Activated CD8-positive, alpha-beta memory T cell treated with anti-CD3 and anti-CD28 coated beads, Interleukin-2, amount 10 ng/mL, durations not matched to agents 7 days and 5 days (primary cell): ENCODE measurements at regions not wholly inside any gene's neighbourhood (a gene's known extent, or its start where the extent isn't known, plus 50 kb on each side); places are given as distances from the start of the nearest gene placed in this dataset.

Experiments
- ATAC-seq: fragments of 150-1000 bp; cut with Tn5 transposase; one replicate; pipeline ENCODE4 v1.10.0; 2021; ENCODE audit warnings: moderate library complexity
- CTCF ChIA-PET: fragments of 350-600 bp; sonication (Branson Sonifier 250); formaldehyde crosslinking; loops from one replicate; lab custom pipeline; 2021; ENCODE audit warnings: antibody characterized with exemption; lab: Charles Lee
- DNase-seq: peaks from one replicate; pipeline ENCODE4 v3.0.0-alpha.2; 2020
- H3K27ac Mint-ChIP-seq: one replicate; pipeline ENCODE4 v1.8.0; 2021; ENCODE audit warnings: mild to moderate bottlenecking, mixed read lengths
- H3K27me3 Mint-ChIP-seq: one replicate; pipeline ENCODE4 v1.8.0; 2021; ENCODE audit warnings: mixed read lengths
- H3K36me3 Mint-ChIP-seq: one replicate; pipeline ENCODE4 v1.8.0; 2021; ENCODE audit warnings: mild to moderate bottlenecking, mixed read lengths
- H3K4me1 Mint-ChIP-seq: one replicate; pipeline ENCODE4 v1.8.0; 2021; ENCODE audit warnings: mixed read lengths
- H3K4me3 Mint-ChIP-seq: one replicate; pipeline ENCODE4 v1.8.0; 2021; ENCODE audit warnings: mild to moderate bottlenecking, moderate library complexity, mixed read lengths
- H3K9me3 Mint-ChIP-seq: one replicate; pipeline ENCODE4 v1.8.0; 2022; ENCODE audit warnings: low read depth, mixed read lengths

DNA sequence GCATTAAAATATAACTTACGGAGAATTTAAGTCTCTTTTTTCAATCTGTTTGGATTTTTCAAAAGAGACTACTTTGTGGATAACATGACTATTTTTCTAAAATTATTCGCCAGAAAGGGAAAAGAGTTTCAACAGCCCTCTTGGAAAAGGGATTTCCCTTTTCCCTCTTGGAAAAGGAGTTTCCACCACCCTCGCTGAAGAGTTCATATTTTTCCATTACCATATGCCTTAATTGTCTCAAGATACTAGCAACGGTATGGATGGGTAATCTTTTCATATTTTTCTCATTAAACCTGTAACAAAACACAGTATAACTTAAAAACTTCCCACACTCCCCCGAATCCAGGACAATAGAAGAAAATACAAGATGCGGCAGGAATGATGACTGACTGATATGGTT is 66.1 kb upstream of the SPATA12 start:
- H3K4me3 Mint-ChIP-seq, result no peak overlapping the region
- H3K36me3 Mint-ChIP-seq, result peaks cover 2% of the 10 kb centered on the region
- no peak for ATAC-seq
- H3K27ac Mint-ChIP-seq, result no peak overlapping the region
- CTCF ChIA-PET, result interaction anchor here (0.6 to 2.8 kb wide), 4 partner anchors 194 to 300 kb away, joined by 3 to 8 read pairs (median 4); no protein-coding TSS in a partner anchor
- peaks cover 3% of the 10 kb centered on the region for H3K4me1 Mint-ChIP-seq
- DNase-seq, result no peak
- H3K27me3 Mint-ChIP-seq, result peaks cover 29% of the 10 kb centered on the region
- no peaks in the 10 kb centered on the region for H3K9me3 Mint-ChIP-seq

DNA sequence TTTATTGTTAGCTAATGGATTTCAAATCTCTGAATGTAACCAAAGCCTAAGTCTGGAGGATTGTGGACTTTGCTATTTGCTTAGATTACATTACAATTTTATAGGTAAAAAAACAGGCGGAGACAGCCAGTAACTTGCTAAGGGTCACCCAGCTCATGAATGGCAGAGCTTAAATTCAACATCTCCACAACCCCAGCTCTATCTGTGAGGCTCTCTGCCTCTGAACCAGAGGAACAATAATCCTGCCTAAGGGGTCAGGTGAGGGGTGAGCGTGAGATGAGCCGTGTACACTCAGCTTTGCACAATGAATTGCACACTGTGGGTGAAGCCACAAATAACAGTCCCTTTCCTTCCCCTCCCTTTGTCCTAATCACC is 69.8 kb upstream of the SPATA12 start:
- Mint-ChIP-seq H3K27me3 (peaks cover 33% of the 10 kb centered on the region), H3K4me1 (peaks cover 24% of the 10 kb centered on the region), H3K9me3 (no peaks in the 10 kb centered on the region), H3K27ac (no peak overlapping the region), H3K36me3 (peaks cover 2% of the 10 kb centered on the region), H3K4me3 (no peak overlapping the region)
- DNase-seq, result no peak
- no peak for ATAC-seq
- CTCF ChIA-PET, result interaction anchor here (1.0 to 5.8 kb wide), 7 partner anchors 9 to 295 kb away, joined by 3 to 193 read pairs (median 24); partner anchors contain the start of gene ARHGEF3

DNA sequence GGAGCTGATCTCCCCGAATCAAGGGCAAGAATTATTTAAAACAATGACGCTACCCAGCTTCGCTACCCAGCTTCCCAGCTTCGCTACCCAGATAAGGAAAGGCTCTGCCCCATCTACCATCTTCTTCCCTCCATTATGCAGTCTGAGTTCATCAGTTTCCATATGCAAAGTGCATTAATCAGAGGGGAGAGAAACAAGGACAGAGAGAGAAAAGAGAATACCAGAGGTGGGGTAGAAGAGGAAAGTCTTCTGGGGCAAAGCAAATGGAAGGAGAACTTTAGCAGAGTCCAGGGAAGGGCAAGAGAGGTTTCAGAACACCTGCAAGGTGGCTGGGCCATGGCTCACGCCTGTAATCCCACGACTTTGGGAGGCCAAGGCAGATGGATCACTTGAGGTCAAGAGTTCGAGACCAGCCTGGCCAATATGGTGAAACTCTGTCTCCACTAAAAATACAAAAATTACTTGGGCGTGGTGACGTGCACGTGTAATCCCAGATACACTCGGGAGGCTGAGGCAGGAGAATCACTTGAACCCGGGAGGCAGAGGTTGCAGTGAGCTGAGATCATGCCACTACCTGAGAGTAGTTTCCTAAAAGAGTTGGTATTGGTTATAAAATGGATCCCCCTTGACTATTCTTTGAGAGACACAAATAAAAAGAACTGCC is 70.4 kb upstream of the SPATA12 start:
- DNase-seq (no peak), ATAC-seq (no peak)
- H3K4me1 Mint-ChIP-seq, result peaks cover 25% of the 10 kb centered on the region
- CTCF ChIA-PET, result interaction anchor here (1.0 to 5.8 kb wide), 15 partner anchors 8 to 311 kb away, joined by 3 to 193 read pairs (median 8); partner anchors contain the start of gene ARHGEF3
- no peaks in the 10 kb centered on the region for H3K9me3 Mint-ChIP-seq
- H3K27me3 Mint-ChIP-seq, result peaks cover 30% of the 10 kb centered on the region
- H3K4me3 Mint-ChIP-seq, result no peak overlapping the region
- H3K36me3 Mint-ChIP-seq, result no peaks in the 10 kb centered on the region
- H3K27ac Mint-ChIP-seq, result no peak overlapping the region

DNA sequence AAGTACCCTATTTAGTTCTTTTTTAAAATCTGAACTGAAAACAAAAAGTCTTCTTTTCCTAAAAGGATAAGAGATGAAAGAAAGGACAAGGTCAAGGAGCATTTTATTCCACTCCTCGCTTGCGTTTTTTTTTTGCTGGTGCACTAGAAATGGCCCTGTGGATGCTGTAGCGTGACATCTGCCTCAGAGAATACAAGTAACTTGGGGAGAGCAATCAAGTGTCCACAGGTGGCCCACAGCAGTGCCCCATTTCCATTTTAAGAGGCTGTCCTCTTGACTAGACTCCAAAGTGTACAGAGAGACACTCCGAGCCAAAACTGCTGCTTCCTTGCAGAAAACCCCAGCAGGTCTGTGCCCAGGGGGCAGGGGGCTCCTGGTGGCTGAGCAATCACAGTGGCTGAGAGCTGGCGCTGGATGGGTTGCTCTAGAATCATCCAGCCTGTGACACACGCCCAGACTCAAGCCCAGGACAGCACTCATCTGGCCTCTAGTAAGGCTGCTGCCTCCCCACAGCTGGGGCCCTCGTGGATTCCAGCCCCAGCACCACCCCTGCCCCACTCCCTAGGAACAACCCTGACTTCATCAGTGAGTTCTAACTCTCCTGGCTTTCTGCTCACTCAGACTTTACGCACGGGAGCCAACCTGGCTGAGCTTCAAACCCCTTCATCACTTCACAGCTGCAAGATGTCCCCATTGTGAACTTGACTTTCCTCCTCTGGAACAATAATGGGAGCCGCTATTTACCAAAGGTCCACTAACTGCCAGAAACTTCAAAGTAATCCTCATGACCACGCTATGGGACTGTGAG is 71.1 kb upstream of the SPATA12 start:
- H3K4me1 Mint-ChIP-seq, result peaks cover 25% of the 10 kb centered on the region
- H3K9me3 Mint-ChIP-seq, result no peaks in the 10 kb centered on the region

DNA sequence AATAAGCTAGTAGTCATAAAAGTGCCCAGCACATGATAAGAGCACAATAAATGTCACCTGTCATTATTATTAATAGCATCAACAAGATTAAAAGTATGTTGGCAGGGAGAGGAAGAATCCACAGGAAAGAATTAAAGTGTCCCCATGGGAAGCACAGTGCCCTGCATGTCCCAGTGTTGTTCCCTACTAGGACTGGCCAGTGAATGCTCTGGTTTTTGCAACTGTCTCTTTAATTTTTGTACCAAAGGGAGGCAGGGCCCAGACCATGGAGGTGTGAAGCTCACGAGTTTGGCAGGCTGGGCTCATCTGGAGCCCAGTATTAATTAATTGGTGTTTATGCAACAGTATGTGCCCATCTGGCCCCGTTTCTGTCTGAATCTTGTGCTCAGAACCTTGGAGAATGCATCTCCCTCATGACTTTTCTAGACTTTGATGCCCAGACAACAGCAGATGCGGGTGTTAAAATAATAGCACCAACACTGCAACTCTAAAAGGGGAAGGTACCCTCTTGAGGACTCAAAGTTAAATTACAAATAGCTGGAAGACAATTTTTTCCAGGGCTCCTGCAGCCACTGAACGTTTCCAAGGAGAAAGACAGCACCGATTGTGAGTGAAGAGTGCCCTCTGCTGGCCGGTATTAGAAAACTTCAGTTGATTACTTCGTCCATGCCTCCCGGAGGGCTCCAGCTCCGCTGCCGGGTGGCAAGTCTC is 71.9 kb upstream of the SPATA12 start:
- no peak overlapping the region for H3K4me3 Mint-ChIP-seq
- ATAC-seq, result peak; percentile 73
- H3K9me3 Mint-ChIP-seq, result no peaks in the 10 kb centered on the region
- H3K4me1 Mint-ChIP-seq, result peaks cover 25% of the 10 kb centered on the region
- CTCF ChIA-PET, result interaction anchor here (0.6 to 5.8 kb wide), 51 partner anchors 9 to 1001 kb away, joined by 3 to 193 read pairs (median 4); partner anchors contain the start of genes ARHGEF3 and CCDC66
- peak; percentile 74 for DNase-seq
- no peaks in the 10 kb centered on the region for H3K36me3 Mint-ChIP-seq
- H3K27me3 Mint-ChIP-seq, result peaks cover 24% of the 10 kb centered on the region
- H3K27ac Mint-ChIP-seq, result no peak overlapping the region

More for the DNA sequence above, 71.1 kb upstream of the SPATA12 start:
- peaks cover 24% of the 10 kb centered on the region for H3K27me3 Mint-ChIP-seq
- DNase-seq (no peak), ATAC-seq (no peak)
- H3K4me3 Mint-ChIP-seq, result no peak overlapping the region
- no peaks in the 10 kb centered on the region for H3K36me3 Mint-ChIP-seq
- CTCF ChIA-PET, result interaction anchor here (0.6 to 5.8 kb wide), 47 partner anchors 7 to 712 kb away, joined by 3 to 193 read pairs (median 4); partner anchors contain the start of genes ARHGEF3 and CCDC66
- no peak overlapping the region for H3K27ac Mint-ChIP-seq

DNA sequence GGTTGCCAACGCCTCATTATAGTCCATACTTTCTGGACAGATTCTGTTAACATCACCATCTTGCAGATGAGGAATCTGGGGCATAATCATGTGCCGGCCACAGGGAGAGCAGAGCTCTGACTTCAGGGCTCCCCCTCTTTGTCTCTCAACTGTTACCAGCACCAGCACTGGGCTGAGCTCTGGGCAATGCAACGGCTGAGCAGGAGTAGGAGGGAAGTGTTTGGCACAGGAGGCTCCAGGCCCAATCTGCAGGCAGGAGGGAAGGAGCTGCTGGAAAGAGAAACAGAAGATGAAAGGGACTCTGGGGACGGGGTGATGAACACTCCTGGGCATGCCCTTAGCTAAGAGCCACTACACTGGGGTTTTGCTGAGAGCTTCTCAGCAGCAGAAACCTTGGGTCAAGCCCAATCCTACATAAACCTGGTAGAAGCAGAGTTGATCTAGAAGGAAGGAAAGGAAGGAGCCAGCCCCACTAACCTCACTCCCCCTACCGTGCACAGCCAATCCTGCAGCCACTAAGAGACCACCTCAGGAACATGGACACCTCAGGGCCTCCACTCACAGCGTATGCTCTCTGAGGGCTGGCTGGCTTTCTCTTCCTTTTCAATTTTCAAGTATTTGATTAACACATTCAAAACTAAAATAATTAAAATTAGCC is 73.1 kb upstream of the SPATA12 start:
- no peak overlapping the region for H3K27ac Mint-ChIP-seq
- no peaks in the 10 kb centered on the region for H3K36me3 Mint-ChIP-seq
- DNase-seq, result peak; percentile 52
- peaks cover 24% of the 10 kb centered on the region for H3K27me3 Mint-ChIP-seq
- CTCF ChIA-PET, result interaction anchor here (0.7 to 5.8 kb wide), 21 partner anchors 14 to 647 kb away, joined by 3 to 193 read pairs (median 5); partner anchors contain the start of genes ARHGEF3, CCDC66 and TASOR
- H3K9me3 Mint-ChIP-seq, result no peaks in the 10 kb centered on the region
- ATAC-seq, result peak; percentile 38
- peaks cover 29% of the 10 kb centered on the region for H3K4me1 Mint-ChIP-seq
- H3K4me3 Mint-ChIP-seq, result no peak overlapping the region

DNA sequence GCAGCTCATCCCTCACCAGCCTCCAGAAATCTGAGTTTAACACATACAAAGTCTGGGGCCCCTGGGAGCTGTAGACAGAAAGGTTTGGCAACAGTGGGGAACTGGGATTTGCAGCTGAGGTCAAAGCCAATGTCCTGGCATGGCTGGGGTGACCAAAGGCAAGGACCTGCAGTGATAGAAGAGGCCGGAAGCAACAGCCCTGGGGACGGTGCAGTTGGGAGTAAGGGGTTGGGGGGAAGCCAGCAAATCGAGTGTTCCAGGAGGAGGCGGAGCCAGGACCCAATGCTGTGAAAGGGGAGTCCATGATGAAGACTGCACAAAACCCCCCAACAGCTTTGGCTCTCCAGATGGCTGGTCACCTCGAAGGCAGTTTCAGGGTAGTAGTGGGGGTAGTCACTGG is 74.1 kb upstream of the SPATA12 start:
- CTCF ChIA-PET, result interaction anchor here (0.7 to 5.8 kb wide), 7 partner anchors 9 to 303 kb away, joined by 3 to 193 read pairs (median 5); partner anchors contain the start of genes ARHGEF3 and TASOR
- no peaks in the 10 kb centered on the region for H3K9me3 Mint-ChIP-seq
- no peak overlapping the region for H3K4me3 Mint-ChIP-seq
- DNase-seq (no peak), ATAC-seq (no peak)
- H3K27me3 Mint-ChIP-seq, result peaks cover 20% of the 10 kb centered on the region
- peaks cover 32% of the 10 kb centered on the region for H3K4me1 Mint-ChIP-seq
- no peaks in the 10 kb centered on the region for H3K36me3 Mint-ChIP-seq
- H3K27ac Mint-ChIP-seq, result peak overlapping the region; percentile 10

DNA sequence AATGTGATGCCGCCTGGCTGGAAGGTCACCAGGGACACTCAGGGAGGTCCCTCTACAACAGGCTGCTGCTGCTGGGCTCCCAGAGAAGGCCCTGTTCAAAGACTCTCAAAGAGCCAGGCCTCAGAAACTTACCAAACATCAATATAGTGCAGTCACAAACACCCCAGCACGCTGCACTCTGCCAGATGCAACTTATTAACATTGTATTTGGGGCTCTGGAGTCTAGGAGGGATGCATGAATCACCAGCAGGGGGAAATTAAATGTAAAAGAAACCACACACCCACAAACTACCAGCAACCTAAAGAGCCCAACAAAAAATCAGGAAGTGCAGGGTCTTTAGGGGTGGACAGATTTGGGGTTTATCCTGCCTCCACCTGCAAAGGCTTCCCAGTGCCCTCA is 74.6 kb upstream of the SPATA12 start:
- Mint-ChIP-seq H3K36me3 (no peaks in the 10 kb centered on the region), H3K4me3 (no peak overlapping the region), H3K27me3 (peaks cover 15% of the 10 kb centered on the region), H3K27ac (peak overlapping the region; percentile 10), H3K4me1 (peaks cover 37% of the 10 kb centered on the region), H3K9me3 (no peaks in the 10 kb centered on the region)
- DNase-seq (no peak), ATAC-seq (peak; percentile 49)
- CTCF ChIA-PET, result interaction anchor here (0.7 to 5.8 kb wide), 5 partner anchors 9 to 283 kb away, joined by 3 to 193 read pairs (median 5); partner anchors contain the start of gene ARHGEF3

DNA sequence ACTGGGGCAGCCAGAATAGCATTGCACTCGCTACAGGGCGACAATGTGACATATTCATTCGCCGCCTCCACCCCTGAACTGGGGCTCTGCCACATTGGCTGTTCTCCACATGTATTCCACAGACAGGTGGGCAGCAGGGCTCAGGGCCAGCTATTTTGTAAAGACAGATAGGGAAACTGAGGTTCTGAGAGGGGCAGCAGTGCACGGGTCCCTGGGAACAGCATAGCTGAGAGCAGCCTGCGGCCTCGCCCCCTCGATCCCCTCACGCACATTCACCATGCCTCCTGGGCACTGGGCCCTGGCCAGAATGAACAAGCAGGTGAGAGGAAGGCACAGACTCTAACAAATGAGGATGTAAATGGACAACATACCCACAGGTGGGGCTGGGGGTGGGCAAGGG is 75.0 kb upstream of the SPATA12 start:
- ATAC-seq (no peak), DNase-seq (no peak)
- Mint-ChIP-seq H3K27ac (no peak overlapping the region), H3K36me3 (no peaks in the 10 kb centered on the region), H3K9me3 (no peaks in the 10 kb centered on the region), H3K4me3 (no peak overlapping the region), H3K4me1 (peaks cover 41% of the 10 kb centered on the region), H3K27me3 (peaks cover 13% of the 10 kb centered on the region)
- CTCF ChIA-PET, result interaction anchor here (1.3 to 5.8 kb wide), 3 partner anchors 10 to 283 kb away, joined by 3 to 193 read pairs (median 128); partner anchors contain the start of gene ARHGEF3

DNA sequence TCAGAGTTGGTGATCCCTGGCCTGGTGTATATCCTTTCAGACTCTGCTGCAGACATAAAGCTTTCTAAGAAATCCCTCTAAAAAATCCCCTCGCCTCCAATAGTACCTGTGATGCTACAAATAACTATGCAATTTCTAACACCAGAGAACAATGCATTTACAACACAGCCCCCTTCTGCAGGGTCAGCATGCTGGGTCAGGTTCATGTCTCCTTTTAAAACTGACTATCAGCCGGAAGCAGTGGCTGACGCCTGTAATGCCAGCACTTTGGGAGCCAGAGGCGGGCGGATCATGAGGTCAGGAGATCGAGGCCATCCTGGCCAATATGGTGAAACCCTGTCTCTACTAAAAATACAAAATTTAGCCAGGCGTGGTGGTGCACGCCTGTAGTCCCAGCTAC is 77.0 kb upstream of the SPATA12 start:
- Mint-ChIP-seq H3K27ac (no peak overlapping the region), H3K36me3 (no peaks in the 10 kb centered on the region)
- CTCF ChIA-PET, result interaction anchor here (3.5 kb wide), 1 partner anchor 279 kb away, joined by 11 read pairs; no protein-coding TSS in a partner anchor

DNA sequence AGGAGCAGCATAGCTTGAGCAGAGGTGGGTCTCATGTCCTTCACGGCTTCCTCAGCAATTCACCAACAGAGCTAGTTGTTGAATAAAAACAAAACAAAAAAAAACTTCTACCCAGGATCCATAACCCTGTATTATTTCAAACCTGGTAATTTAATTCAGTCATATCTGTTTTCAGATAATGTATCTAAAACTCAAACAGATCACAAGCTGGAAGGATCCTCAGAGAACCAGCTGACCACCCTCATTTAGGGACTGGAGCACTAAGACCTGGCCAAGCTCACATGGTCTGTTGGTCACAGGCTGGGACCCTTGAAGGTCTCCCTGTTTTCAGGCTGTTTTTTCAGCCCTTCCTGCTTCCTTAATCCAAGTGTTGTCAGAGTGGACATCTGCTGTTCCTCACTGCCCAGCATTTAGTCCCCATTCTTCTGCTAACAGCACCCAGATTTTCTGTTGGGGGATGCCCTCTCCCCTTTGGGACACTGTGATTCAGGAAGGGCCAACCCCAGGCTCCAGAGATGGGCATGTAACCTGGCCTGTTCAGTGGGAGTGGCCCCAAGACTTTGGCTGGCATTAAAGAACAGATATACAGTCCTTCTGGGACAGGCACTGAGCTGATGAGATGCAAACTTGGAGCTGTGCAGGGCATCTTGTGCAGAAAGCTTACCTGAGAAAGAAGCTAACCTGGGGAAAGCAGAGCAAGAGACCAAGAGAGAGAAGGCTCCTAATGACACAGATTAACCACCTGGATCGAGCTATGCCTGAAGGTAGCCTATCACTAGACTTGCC is 78.8 kb upstream of the SPATA12 start:
- ATAC-seq, result no peak
- Mint-ChIP-seq H3K27me3 (no peaks in the 10 kb centered on the region), H3K27ac (no peak overlapping the region), H3K4me1 (peaks cover 38% of the 10 kb centered on the region), H3K4me3 (no peak overlapping the region), H3K36me3 (no peaks in the 10 kb centered on the region), H3K9me3 (no peaks in the 10 kb centered on the region)
- CTCF ChIA-PET, result interaction anchor here (0.7 to 3.5 kb wide), 10 partner anchors 9 to 285 kb away, joined by 3 to 11 read pairs (median 4); partner anchors contain the start of gene ARHGEF3
- no peak for DNase-seq

More for the DNA sequence above, 77.0 kb upstream of the SPATA12 start:
- Mint-ChIP-seq H3K4me1 (peaks cover 45% of the 10 kb centered on the region), H3K27me3 (no peaks in the 10 kb centered on the region), H3K4me3 (no peak overlapping the region), H3K9me3 (no peaks in the 10 kb centered on the region)
- no peak for DNase-seq
- ATAC-seq, result no peak
